GM18505 (cell line): ENCODE measurements at regions not wholly inside any gene's neighbourhood (a gene's known extent, or its start where the extent isn't known, plus 50 kb on each side); places are given as distances from the start of the nearest gene placed in this dataset.

Source experiments
- ATAC-seq: cut with Tn5 transposase; IDR thresholded peaks from one replicate; pipeline ENCODE4 v1.9.1; 2021; ENCODE audit not compliant: unreplicated experiment
- POLR2A ChIP-seq: IDR thresholded peaks from 4 replicates; pipeline ENCODE4 v1.6.1; 2011; ENCODE audit warnings: borderline replicate concordance; ENCODE audit not compliant: insufficient read depth, insufficient read length; ENCODE audit errors: extremely low read depth

DNA sequence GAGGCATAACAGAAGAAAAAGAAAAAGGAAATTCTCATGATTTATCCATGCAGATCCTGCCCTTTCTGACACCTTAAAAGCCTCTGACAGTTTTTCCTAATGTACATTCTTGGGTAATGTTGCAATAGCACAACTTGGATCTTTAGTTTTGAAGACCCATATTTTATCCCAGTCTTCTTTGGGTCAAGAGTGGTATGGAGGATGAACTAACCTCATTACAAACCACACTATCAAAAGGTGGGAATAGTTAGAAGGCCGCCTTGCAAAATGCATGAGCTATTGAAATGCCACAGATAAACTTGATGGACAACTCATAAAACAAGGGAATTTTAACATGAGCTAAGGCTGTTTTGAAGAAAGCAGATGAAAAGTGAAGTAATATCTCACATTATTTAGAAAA, 1479.8 kb upstream of the ACVR2A start:
- no peak for TF ChIP-seq POLR2A
- ATAC-seq: no peak

GRCh38 chr2:146363731-146364130, 1481.1 kb upstream of the ACVR2A start:
- TF ChIP-seq POLR2A: no peak
- no peak for ATAC-seq

- ATAC-seq: no peak
- TF ChIP-seq POLR2A: no peak
Observed at GRCh38 chr2:146351689-146352088, 1493.1 kb upstream of the ACVR2A start.

DNA sequence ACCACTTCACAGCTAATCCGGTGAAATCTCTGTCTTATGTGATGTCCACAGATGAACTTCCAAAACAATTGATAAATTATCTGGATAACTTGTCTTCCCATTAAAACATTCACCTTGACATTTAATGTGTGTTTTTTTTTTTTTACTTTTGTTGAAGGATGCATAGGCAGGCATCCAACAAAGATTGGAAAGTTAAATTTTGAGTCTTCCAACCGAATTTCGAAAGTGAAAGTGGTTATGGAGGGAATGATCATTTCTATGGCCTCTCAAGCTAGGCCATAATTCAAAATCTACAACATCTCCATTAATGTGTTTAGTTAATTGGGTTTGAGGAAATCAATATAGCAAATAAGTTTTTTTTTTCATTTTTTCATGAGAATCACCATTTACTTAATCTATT, 1495.5 kb upstream of the ACVR2A start:
- no peak for ATAC-seq
- no peak for TF ChIP-seq POLR2A

GRCh38 chr2:146324951-146325350, 1519.9 kb upstream of the ACVR2A start:
- TF ChIP-seq POLR2A: no peak
- no peak for ATAC-seq

- ATAC-seq: no peak
- no peak for TF ChIP-seq POLR2A
Observed at GRCh38 chr2:146323564-146323963, 1521.3 kb upstream of the ACVR2A start.

DNA sequence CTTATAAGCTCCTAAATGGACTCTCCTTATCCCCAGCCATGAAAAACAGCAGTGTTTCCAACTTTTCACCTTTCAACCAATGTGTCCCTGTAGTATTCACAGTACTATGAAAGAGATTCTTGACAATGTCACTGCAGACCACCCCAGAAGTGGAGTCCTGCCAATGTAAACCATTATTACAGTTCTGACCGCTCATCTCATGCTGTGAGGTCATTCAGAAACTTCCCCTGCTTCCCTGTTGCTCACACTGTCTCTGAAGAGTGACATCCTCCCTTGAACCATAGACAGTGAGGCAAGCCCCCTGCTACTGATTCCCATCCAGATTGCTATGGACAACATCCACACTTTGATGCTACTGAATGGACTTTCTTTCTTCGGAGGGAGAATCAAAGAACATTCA, 1523.7 kb upstream of the ACVR2A start:
- ATAC-seq: no peak
- TF ChIP-seq POLR2A: no peak

GRCh38 chr2:146317959-146318358, 1526.9 kb upstream of the ACVR2A start:
- ATAC-seq: no peak

GRCh38 chr2:146312899-146313298, 1531.9 kb upstream of the ACVR2A start:
- no peak for TF ChIP-seq POLR2A
- ATAC-seq: no peak

More at GRCh38 chr2:146317959-146318358, 1526.9 kb upstream of the ACVR2A start:
- no peak for TF ChIP-seq POLR2A

DNA sequence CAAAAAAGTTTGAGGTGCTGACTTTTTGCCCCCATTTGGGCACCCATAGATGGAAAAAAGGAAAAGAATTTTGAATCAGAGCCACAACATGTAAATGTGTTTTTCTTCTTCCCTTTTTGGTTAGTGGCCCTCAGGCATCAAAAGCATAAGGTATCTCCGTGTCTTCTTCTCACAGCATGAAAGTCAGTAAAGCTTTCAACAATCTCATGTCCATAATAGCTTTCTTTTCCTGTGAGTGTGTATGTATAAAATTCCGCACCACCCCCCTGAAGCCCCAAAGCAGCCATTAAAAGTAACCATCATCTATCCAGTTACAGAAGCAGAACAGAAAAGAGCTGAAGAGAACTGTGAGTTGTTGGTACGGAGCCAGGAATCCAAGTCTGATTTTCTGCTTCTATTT, 1539.7 kb upstream of the ACVR2A start:
- no peak for TF ChIP-seq POLR2A
- ATAC-seq: no peak

DNA sequence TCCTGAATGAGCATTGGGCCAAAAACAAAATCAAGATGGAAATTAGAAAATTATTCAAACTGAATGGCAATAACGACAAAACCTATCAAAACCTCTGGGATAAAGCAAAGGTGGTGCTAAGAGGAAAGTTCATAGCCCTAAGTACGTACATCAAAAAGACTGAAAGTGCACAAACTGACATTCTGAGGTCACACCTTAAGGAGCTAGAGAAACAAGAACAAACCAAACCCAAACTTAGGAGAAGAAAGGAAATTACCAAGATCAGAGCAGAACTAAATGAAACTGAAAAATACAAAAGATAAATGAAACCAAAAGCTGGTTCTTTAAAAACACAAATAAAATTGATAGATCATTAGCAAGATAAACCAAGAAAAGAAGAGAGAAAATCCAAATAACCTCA, 1543.5 kb upstream of the ACVR2A start:
- no peak for TF ChIP-seq POLR2A
- ATAC-seq: no peak

GRCh38 chr2:146295080-146295670, 1549.7 kb upstream of the ACVR2A start:
- ATAC-seq: no peak
- TF ChIP-seq POLR2A: no peak

GRCh38 chr2:146287281-146287680, 1557.5 kb upstream of the ACVR2A start:
- ATAC-seq: no peak
- TF ChIP-seq POLR2A: no peak

DNA sequence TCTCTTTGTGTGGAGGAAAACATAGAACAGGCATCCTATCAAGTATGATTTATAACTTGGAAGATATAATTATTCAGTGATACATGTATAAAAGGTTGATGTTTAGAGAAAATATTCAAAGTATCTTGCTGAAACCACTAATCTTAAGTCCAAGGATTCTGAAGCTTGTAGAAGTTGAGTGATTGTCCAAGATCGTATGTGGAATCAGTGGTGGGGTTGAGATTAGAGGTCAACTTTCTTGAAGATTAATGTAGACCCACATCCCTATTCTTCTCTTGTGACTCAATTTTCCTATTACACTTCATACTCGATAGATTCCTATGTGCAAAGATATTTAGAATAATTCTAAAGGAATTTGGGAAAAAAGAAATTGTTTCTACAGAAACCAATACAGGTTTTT, 1565.9 kb upstream of the ACVR2A start:
- ATAC-seq: no peak
- no peak for TF ChIP-seq POLR2A
